Forelimb muscle (tissue), 1 donor: ENCODE measurements at regions not wholly inside any gene's neighbourhood (a gene's known extent, or its start where the extent isn't known, plus 50 kb on each side); places are given as distances from the start of the nearest gene placed in this dataset.
"Not testable (repeated sequence)": the region's sequence is repeated elsewhere in the genome, so short reads cannot be mapped to it uniquely, and the experiment has no call there.

Experiments used
- DNase-seq: peaks from one replicate; pipeline ENCODE4 v3.0.0-alpha.2; 2013; ENCODE audit warnings: low read depth

- DNase-seq, result not testable (repeated sequence)
Measured at GRCh38 chr15:47099801-47100200, 617.5 kb upstream of the SEMA6D start.

DNA sequence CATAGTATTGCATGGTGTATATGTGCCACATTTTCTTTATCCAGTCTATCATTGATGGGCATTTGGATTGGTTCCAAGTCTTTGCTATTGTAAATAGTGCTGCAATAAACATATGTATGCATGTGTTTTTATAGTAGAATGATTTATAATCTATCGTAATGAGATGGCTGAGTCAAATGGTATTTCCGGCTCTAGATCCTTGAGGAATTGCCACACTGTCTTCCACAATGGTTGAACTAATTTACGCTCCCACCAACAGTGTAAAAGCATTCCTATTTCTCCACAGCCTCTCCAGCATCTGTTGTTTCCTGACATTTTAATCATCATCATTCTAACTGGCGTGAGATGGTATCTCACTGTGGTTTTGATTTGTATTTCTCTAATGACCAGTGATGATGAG lies 608.5 kb upstream of the SEMA6D start:
- not testable (repeated sequence) for DNase-seq

DNA sequence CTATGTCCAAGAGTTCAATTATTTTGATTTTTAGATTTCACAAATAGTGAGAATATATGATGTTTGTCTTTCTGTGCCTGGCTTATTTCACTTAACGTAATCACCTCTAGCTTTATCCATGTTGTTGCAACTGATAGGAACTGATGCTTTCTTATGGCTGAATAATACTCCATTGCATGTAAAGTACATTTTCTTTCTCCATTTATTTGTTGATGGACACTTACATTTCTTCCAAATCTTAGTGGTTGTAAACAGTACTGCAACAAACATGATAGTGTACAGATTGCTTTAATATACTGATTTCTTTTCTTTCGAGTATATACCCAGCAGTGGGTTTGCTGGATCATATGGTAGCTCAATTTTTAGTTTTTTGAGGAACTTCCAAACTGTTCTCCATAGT lies 600.6 kb upstream of the SEMA6D start:
- DNase-seq, result no peak

DNA sequence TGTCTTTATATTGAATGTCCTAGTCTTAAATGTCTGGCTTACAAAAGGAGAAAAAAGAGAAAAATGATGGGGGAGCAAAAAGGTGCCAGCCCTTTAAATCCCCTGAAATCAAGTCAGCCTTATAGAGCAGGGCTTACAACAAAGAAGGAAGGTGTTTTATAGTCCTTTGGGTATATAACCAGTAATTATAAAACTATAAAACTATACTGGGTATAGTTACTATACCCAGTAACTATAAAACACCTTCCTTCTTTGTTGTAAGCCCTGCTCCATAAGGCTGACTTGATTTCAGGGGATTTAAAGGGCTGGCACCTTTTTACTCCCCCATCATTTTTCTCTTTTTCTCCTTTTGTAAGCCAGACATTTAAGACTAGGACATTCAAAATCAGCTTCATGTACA lies 598.0 kb upstream of the SEMA6D start:
- DNase-seq, result no peak

DNA sequence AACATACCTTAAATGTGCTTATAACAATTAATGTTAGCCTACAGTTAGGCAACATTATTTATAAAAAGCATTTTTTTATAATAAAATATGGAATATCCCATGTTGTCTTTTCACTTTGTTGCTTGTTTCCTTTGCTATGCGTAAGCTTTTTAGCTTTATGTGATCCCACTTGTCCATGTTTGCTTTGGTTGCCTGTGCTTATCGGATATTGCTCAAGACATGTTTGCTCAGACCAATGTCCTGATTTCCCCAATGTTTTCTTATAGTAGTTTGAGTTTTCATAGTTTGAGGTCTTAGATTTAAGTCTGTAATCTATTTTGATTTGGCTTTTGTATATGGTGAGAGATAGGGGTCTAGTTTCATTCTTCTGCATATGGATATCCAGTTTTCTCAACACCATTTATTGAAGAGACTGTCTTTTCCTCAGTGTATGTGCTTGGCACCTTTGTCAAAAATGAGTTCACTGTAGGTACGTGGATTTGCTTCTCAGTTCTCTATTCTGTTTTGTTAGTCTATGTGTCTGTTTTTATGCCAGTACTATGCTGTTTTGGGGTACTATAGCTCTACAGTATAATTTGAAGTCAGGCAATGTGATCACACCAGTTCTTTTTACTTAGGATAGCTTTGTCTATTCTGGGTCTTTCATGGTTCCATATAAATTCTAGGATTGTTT lies 592.7 kb upstream of the SEMA6D start:
- DNase-seq, result no peak

GRCh38 chr15:47129033-47129432 lies 588.3 kb upstream of the SEMA6D start:
- DNase-seq, result no peak

- not testable (repeated sequence) for DNase-seq
Measured at GRCh38 chr15:47131450-47131849, 585.9 kb upstream of the SEMA6D start.

DNA sequence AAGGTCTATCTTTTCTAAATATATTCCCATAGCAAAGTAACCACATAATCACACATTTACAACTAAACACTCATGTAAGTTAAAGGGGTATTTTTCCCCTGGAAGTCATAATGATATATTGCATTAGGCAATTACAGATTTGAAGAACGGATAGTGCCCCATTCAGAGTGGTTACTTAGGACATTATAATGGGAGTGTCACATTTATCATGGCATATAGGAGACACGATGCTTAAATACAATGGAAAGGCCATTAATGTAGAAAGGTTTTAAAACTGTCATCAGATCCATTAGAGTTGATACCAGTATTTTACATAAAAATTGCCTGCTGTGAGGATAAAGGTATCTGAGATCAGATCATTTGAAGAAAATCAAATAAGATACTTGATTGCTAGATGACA lies 582.0 kb upstream of the SEMA6D start:
- no peak for DNase-seq

GRCh38 chr15:47136236-47136635 lies 581.1 kb upstream of the SEMA6D start:
- no peak for DNase-seq

DNA sequence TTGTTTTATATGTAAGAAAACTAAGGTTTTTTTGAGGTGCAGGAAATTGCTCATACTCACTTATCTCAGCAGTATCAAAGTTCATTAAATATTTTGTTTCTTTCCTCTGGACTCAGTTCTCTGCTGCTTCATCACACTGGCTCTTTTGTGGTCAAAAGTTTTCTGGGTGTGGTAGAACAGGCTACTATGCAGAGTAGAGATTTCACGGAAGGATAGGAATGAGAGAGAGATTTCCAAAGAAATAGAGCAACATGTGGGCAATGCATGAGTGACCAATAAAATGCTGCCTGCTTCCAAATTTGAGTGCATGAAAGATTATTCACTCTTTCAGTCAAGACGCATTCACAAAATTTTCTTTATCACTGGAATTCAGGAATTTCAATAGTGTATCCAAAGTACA lies 577.3 kb upstream of the SEMA6D start:
- DNase-seq, result no peak

- DNase-seq, result no peak
Measured at GRCh38 chr15:47157827-47158226, 559.5 kb upstream of the SEMA6D start.

DNA sequence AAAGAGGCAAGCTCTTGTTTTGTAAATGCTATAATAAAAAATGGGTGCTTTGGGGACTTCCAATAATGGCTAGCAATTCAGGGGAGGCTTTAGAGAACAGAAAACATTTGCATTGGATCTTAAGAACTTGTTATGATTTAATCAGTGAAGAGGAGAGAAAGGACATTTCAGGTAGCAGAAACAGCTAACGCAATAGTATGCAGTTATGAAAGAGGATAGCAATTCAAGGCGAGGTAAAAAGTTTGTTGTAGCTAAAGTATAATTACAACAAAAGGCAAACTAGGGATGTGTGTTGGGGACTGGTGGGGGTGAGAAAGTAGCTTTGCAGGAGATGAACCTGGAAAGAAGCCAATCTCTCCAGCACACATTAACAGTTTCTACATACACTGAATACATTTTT lies 558.7 kb upstream of the SEMA6D start:
- DNase-seq, result no peak

DNA sequence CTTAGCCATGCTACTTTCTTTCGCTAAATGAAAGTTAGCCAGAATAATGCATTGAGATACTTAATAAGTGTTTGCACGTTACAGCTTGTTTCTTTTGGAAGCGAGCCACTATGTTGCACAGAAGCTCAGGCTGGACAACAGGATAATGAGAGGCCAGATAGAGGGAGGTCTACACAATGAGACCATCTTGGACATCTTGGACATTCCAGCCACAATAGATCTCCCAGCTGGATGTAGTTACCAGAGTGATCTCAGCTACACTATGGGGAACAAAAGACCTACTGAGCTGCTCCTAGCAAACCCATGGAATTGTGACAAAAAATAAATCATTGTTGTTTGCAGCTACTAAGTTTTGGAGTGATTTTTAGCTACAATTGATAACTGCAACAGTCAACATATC lies 540.1 kb upstream of the SEMA6D start:
- no peak for DNase-seq

- no peak for DNase-seq
Measured at GRCh38 chr15:47179988-47180387, 537.3 kb upstream of the SEMA6D start.

- no peak for DNase-seq
Measured at GRCh38 chr15:47182818-47183217, 534.5 kb upstream of the SEMA6D start.

GRCh38 chr15:47184003-47184907 lies 533.0 kb upstream of the SEMA6D start:
- no peak for DNase-seq

GRCh38 chr15:47184908-47185801 lies 532.1 kb upstream of the SEMA6D start:
- no peak for DNase-seq

DNA sequence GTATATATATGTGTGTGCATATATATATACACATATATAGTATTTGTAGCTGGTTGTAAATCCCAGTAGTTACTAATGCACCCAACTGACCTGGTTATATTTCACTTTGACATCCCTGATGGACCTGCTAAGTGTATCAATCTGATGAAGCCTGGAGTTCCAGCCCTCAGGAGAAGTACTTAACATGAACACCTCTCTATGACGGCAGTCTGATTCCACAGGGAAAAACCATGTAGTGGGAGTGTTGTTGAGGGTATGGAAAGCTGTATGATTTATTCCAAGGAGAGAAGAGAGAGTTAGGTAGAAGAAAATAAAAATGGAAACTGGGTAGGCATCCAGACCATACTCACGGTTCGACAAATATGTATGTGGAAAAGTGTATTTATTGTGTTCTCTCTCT lies 531.2 kb upstream of the SEMA6D start:
- no peak for DNase-seq

- no peak for DNase-seq
Measured at GRCh38 chr15:47188758-47189507, 528.4 kb upstream of the SEMA6D start.

DNA sequence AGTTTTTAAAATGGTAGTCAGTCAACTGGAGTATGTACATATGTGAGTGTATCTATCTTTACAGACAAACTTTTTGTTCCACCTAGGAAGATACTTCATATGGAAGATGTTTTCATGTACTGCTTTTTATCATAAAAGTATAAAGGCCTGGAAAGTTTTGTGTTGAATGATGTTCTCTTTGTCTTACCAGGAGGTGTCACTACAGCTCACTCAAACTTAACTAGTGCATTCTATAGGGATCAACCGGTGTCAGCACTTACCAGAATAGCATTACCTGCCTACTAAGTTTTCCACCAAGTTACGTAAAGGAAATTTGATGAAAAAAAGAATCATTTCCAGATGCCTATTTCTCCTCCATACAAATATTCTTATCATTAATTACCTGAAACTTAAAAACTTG lies 522.6 kb upstream of the SEMA6D start:
- DNase-seq, result no peak

DNA sequence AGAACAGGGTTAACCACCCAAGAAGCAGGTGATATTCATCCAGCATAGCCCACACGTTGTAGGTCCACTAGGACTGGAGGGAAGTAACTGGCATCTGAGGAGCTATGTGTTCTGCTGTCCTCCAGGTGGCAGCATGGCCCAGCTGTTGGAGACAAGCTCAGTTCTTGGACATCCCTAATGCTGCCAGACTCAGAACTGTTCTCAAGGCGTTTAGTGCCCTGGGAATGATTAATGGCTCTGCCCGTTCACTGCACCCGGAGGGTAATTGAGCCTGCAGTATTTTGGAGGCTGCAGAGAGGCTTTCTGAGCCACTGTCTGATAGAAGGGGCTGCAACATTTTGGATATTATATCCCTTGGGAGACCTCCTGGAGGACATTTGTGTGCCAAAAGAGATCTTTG lies 521.3 kb upstream of the SEMA6D start:
- peak; percentile 74 for DNase-seq
